Liver (tissue), 8 donors: ENCODE measurements at regions not wholly inside any gene's neighbourhood (a gene's known extent, or its start where the extent isn't known, plus 50 kb on each side); places are given as distances from the start of the nearest gene placed in this dataset.

ENCODE experiments used
- DNase-seq: peaks from one replicate; pipeline ENCODE4 v3.0.0-alpha.2; 2017; ENCODE audit warnings: low spot score
- H3K27ac ChIP-seq, 2 donors: one replicate each; pipeline ENCODE4 v1.7.0; 2013; ENCODE audit warnings: inconsistent platforms in 2 of 2, low read length in 2 of 2, control low read depth in 1 of 2, low read depth in 1 of 2, mild to moderate bottlenecking in 1 of 2
- H3K27me3 ChIP-seq, 4 donors: one replicate each; pipeline versions ENCODE4 v1.6.1 to v1.7.0; 2013; ENCODE audit warnings: low read length in 3 of 4, inconsistent platforms in 1 of 4, mild to moderate bottlenecking in 1 of 4, moderate library complexity in 1 of 4; ENCODE audit not compliant: control insufficient read depth in 4 of 4, insufficient read depth in 4 of 4
- H3K36me3 ChIP-seq, 4 donors: one replicate each; pipeline versions ENCODE4 v1.6.1 to v1.7.0; 2013; ENCODE audit warnings: low read length in 3 of 4, mild to moderate bottlenecking in 3 of 4, low read depth in 1 of 4, moderate library complexity in 1 of 4; ENCODE audit not compliant: control insufficient read depth in 4 of 4, insufficient read depth in 3 of 4
- H3K4me1 ChIP-seq, 4 donors: one replicate each; pipeline versions ENCODE4 v1.6.1 to v1.7.0; 2013; ENCODE audit warnings: low read length in 3 of 4, mild to moderate bottlenecking in 3 of 4, moderate library complexity in 1 of 4; ENCODE audit not compliant: control insufficient read depth in 4 of 4, insufficient read depth in 4 of 4
- H3K4me3 ChIP-seq, 3 donors: one replicate each; pipeline versions ENCODE4 v1.6.1 to v1.7.0; 2013; ENCODE audit warnings: low read length in 3 of 3, control low read depth in 1 of 3, low read depth in 1 of 3, mild to moderate bottlenecking in 1 of 3
- H3K9ac ChIP-seq, 2 donors: one replicate each; pipeline ENCODE4 v1.7.0; 2013; ENCODE audit warnings: low read length in 2 of 2, mild to moderate bottlenecking in 2 of 2, moderate library complexity in 2 of 2, control low read depth in 1 of 2, low read depth in 1 of 2
- H3K9me3 ChIP-seq, 4 donors: one replicate each; pipeline versions ENCODE4 v1.6.1 to v1.7.0; 2013; ENCODE audit warnings: low read length in 3 of 4; ENCODE audit not compliant: control insufficient read depth in 4 of 4
- ATF3 ChIP-seq: IDR thresholded peaks from 2 replicates; pipeline ENCODE4 v1.6.1; 2016; ENCODE audit warnings: antibody characterized with exemption
- CTCF ChIP-seq: fragments of 150-350 bp; IDR thresholded peaks from 2 replicates; pipeline ENCODE4 v1.5.1; 2017; ENCODE audit warnings: improper control_type of control experiment, low read depth, low read length; ENCODE audit not compliant: missing input control
- EGR1 ChIP-seq, 2 donors: IDR thresholded peaks; 2 replicates each; pipeline ENCODE4 v1.6.1; 2016 to 2018; ENCODE audit warnings: antibody characterized with exemption in 2 of 2, low read depth in 2 of 2
- FOXA1 ChIP-seq: IDR thresholded peaks from 2 replicates; pipeline ENCODE4 v1.6.1; 2016; ENCODE audit warnings: antibody characterized with exemption
- FOXA2 ChIP-seq: IDR thresholded peaks from 2 replicates; pipeline ENCODE4 v1.6.1; 2016; ENCODE audit warnings: antibody characterized with exemption
- GABPA ChIP-seq, 2 donors: IDR thresholded peaks in 1 of 2; conservative IDR thresholded peaks in 1 of 2; 2 replicates each; pipeline ENCODE4 v1.6.1; 2016; ENCODE audit warnings: antibody characterized with exemption in 2 of 2, mild to moderate bottlenecking in 1 of 2, moderate library complexity in 1 of 2
- HNF4A ChIP-seq, 2 donors: conservative IDR thresholded peaks; 2 replicates each; pipeline ENCODE4 v1.6.1; 2016; ENCODE audit warnings: antibody characterized with exemption in 2 of 2, mild to moderate bottlenecking in 2 of 2
- HNF4G ChIP-seq: IDR thresholded peaks from 2 replicates; pipeline ENCODE4 v1.6.1; 2016; ENCODE audit warnings: antibody characterized with exemption
- JUND ChIP-seq, 2 donors: IDR thresholded peaks; 2 replicates each; pipeline ENCODE4 v1.6.1; 2016; ENCODE audit warnings: antibody characterized with exemption in 2 of 2
- MAX ChIP-seq: IDR thresholded peaks from 2 replicates; pipeline ENCODE4 v1.6.1; 2016; ENCODE audit warnings: antibody characterized with exemption
- NR2F2 ChIP-seq: IDR thresholded peaks from 2 replicates; pipeline ENCODE4 v1.6.1; 2016; ENCODE audit warnings: antibody characterized with exemption
- RAD21 ChIP-seq, 2 donors: IDR thresholded peaks; 2 replicates each; pipeline ENCODE4 v1.6.1; 2016; ENCODE audit warnings: antibody characterized with exemption in 2 of 2, mild to moderate bottlenecking in 2 of 2
- REST ChIP-seq: IDR thresholded peaks from 2 replicates; pipeline ENCODE4 v1.6.1; 2016; ENCODE audit warnings: antibody characterized with exemption, mild to moderate bottlenecking
- RXRA ChIP-seq, 2 donors: IDR thresholded peaks; 2 replicates each; pipeline ENCODE4 v1.6.1; 2017 to 2018; ENCODE audit warnings: antibody characterized with exemption in 2 of 2, mild to moderate bottlenecking in 1 of 2
- SP1 ChIP-seq: IDR thresholded peaks from 2 replicates; pipeline ENCODE4 v1.6.1; 2018; ENCODE audit warnings: antibody characterized with exemption, mild to moderate bottlenecking
- YY1 ChIP-seq: IDR thresholded peaks from 2 replicates; pipeline ENCODE4 v1.6.1; 2016; ENCODE audit warnings: antibody characterized with exemption, mild to moderate bottlenecking
- ZBTB33 ChIP-seq: IDR thresholded peaks from 2 replicates; pipeline ENCODE4 v1.6.1; 2016; ENCODE audit warnings: antibody characterized with exemption
- WGBS: extraction: QIAGEN DNeasy Blood & Tissue Kit; methylation state at CpG from one replicate; pipeline ENCODE4 v1.1.7; 2013; 5-methylcytosine and 5-hydroxymethylcytosine counted together
- donor health status: healthy.
- donor health status: healthy.
- donor health status: healthy.
- donor health status: healthy.
- donor health status: healthy.

- no peak for DNase-seq
- Histone ChIP-seq H3K4me3 (no peak overlapping the region), H3K4me1 (no peaks in the 10 kb centered on the region), H3K27ac (no peak overlapping the region), H3K36me3 (no peaks in the 10 kb centered on the region), H3K9ac (no peak overlapping the region), H3K27me3 (no peaks in the 10 kb centered on the region), H3K9me3 (no peaks in the 10 kb centered on the region)
- 93% methylated on average over 3 of the region's 3 CpGs for WGBS
- TF ChIP-seq FOXA1 (no peak), RXRA (IDR thresholded peaks at IDR 0.05) (no peak), ATF3 (no peak), YY1 (no peak), MAX (no peak), FOXA2 (no peak), GABPA (IDR thresholded peaks at IDR 0.05 in 1 of 2, conservative IDR thresholded peaks at IDR 0.05 in 1 of 2) (no peak), EGR1 (IDR thresholded peaks at IDR 0.05; ENCODE audit: low read depth in 2 of 2) (no peak), CTCF (no peak), ZBTB33 (no peak), REST (no peak), NR2F2 (no peak)
Observed at GRCh38 chr13:50200988-50201387, 185.7 kb downstream of the KCNRG start.

- H3K27me3 ChIP-seq: no peaks in the 10 kb centered on the region
- WGBS: 92% methylated on average over 4 of the region's 4 CpGs
- no peak overlapping the region for H3K4me3 ChIP-seq
- no peaks in the 10 kb centered on the region for H3K36me3 ChIP-seq
- H3K4me1 ChIP-seq: no peaks in the 10 kb centered on the region
- no peak for DNase-seq
- no peaks in the 10 kb centered on the region for H3K9me3 ChIP-seq
- H3K9ac ChIP-seq: no peak overlapping the region
- no peak overlapping the region for H3K27ac ChIP-seq
- TF ChIP-seq RAD21 (IDR thresholded peaks at IDR 0.05) (no peak), NR2F2 (no peak), HNF4G (no peak), ZBTB33 (no peak), SP1 (no peak), FOXA2 (no peak), EGR1 (IDR thresholded peaks at IDR 0.05; ENCODE audit: low read depth in 2 of 2) (no peak), ATF3 (no peak), RXRA (IDR thresholded peaks at IDR 0.05) (no peak), REST (no peak), GABPA (IDR thresholded peaks at IDR 0.05 in 1 of 2, conservative IDR thresholded peaks at IDR 0.05 in 1 of 2) (no peak), HNF4A (conservative IDR thresholded peaks at IDR 0.05) (no peak), JUND (IDR thresholded peaks at IDR 0.05) (no peak), YY1 (no peak)
Observed at GRCh38 chr13:50202485-50202884, 187.2 kb downstream of the KCNRG start.
